NB4 (cell line): ENCODE measurements at regions not wholly inside any gene's neighbourhood (a gene's known extent, or its start where the extent isn't known, plus 50 kb on each side); places are given as distances from the start of the nearest gene placed in this dataset.

Source experiments
- DNase-seq: peaks from one replicate; pipeline ENCODE4 v3.0.0; 2010; ENCODE audit warnings: low read depth
- H3K4me3 ChIP-seq: one replicate; pipeline ENCODE4 v1.5.1; 2011; ENCODE audit warnings: mild to moderate bottlenecking, low read depth, low read length, moderate library complexity
- CTCF ChIP-seq: IDR thresholded peaks from one replicate; pipeline ENCODE4 v1.5.1; 2012; ENCODE audit warnings: low read depth, low read length
- MAX ChIP-seq: IDR thresholded peaks from 2 replicates; pipeline ENCODE4 v1.6.1; 2011; ENCODE audit warnings: low read depth, low read length
- MYC ChIP-seq: IDR thresholded peaks from 2 replicates; pipeline ENCODE4 v1.6.1; 2011; ENCODE audit warnings: low read depth, low read length
- POLR2A ChIP-seq: IDR thresholded peaks from 2 replicates; pipeline ENCODE4 v1.6.1; 2011; ENCODE audit warnings: mild to moderate bottlenecking; ENCODE audit not compliant: insufficient read length; ENCODE audit errors: extremely low read depth

- H3K4me3 ChIP-seq = no peak overlapping the region
- DNase-seq = no peak
- no peak for TF ChIP-seq MYC
These were observed 191.5 kb upstream of the ASIC2 start for GRCh38 chr17:33484559-33484958.

- DNase-seq = no peak
- no peak overlapping the region for H3K4me3 ChIP-seq
- TF ChIP-seq MYC = no peak
- TF ChIP-seq POLR2A = no peak
- no peak for TF ChIP-seq MAX
- TF ChIP-seq CTCF = no peak
These were observed 193.2 kb upstream of the ASIC2 start for GRCh38 chr17:33486135-33486885.

GRCh38 chr17:33487187-33487879 is 194.2 kb upstream of the ASIC2 start:
- TF ChIP-seq CTCF = no peak
- TF ChIP-seq POLR2A = no peak
- no peak for TF ChIP-seq MAX
- no peak for TF ChIP-seq MYC
- no peak overlapping the region for H3K4me3 ChIP-seq
- DNase-seq = no peak

GRCh38 chr17:33491871-33492481 is 198.9 kb upstream of the ASIC2 start:
- TF ChIP-seq CTCF (no peak), MAX (no peak), MYC (no peak), POLR2A (no peak)
- no peak overlapping the region for H3K4me3 ChIP-seq
- DNase-seq = no peak

GRCh38 chr17:33492731-33493265 is 199.7 kb upstream of the ASIC2 start:
- TF ChIP-seq CTCF (no peak), MYC (no peak)
- DNase-seq = no peak
- no peak overlapping the region for H3K4me3 ChIP-seq

- no peak for DNase-seq
- H3K4me3 ChIP-seq = no peak overlapping the region
- TF ChIP-seq MAX (no peak), MYC (no peak), POLR2A (no peak), CTCF (no peak)
These were observed 200.5 kb upstream of the ASIC2 start for GRCh38 chr17:33493566-33493965.
